ENCODE measurements at regions not wholly inside any gene's neighbourhood (a gene's known extent, or its start where the extent isn't known, plus 50 kb on each side); places are given as distances from the start of the nearest gene placed in this dataset.

DNA sequence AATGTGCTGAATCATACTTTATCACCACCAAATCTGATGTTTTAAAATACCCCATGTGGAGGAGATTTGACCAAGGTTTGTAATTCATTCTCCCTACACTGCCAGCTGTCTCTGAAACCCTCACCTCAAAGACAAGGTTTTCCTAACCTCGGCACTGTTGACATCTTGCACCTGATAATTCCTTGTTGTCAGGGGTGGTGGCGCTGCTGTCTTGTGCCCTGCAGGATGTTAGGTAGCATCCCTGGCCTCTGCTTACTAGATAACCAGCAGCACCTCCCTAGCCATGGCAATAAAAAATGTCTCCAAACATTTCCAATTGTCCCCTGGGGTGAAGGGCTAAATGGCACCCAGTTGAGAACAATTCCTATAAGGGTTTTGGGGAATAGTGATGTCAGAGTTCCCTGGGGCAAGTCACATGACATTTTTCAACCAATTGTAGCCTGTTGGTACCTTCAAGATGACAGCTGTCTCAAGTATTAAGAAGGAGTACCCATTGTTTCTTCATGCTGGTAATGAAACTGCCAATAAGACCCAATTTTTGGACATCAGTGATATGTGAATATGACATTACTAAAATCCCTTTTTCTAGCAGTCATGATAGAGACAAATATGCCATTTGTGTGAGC lies 160.6 kb upstream of the PLCXD3 start:
- Histone ChIP-seq H3K4me3 (no peak overlapping the region), H3K36me3 (no peaks in the 10 kb centered on the region), H3K27ac (no peak overlapping the region), H3K4me1 (no peaks in the 10 kb centered on the region), H3K9me3 (no peaks in the 10 kb centered on the region), H3K27me3 (no peaks in the 10 kb centered on the region)
- WGBS, 2 donors (ENCODE audit: low coverage in 1 of 2), result 50% methylated on average over 1 of the region's 2 CpGs; no CpG with 5 or more reads in 1 of the 2 donors
- ATAC-seq, result no peak
- no peak for TF ChIP-seq EP300 (IDR thresholded peaks at IDR 0.05)
- no peak for TF ChIP-seq POLR2A (IDR thresholded peaks at IDR 0.05)
- TF ChIP-seq, protein P1, sequence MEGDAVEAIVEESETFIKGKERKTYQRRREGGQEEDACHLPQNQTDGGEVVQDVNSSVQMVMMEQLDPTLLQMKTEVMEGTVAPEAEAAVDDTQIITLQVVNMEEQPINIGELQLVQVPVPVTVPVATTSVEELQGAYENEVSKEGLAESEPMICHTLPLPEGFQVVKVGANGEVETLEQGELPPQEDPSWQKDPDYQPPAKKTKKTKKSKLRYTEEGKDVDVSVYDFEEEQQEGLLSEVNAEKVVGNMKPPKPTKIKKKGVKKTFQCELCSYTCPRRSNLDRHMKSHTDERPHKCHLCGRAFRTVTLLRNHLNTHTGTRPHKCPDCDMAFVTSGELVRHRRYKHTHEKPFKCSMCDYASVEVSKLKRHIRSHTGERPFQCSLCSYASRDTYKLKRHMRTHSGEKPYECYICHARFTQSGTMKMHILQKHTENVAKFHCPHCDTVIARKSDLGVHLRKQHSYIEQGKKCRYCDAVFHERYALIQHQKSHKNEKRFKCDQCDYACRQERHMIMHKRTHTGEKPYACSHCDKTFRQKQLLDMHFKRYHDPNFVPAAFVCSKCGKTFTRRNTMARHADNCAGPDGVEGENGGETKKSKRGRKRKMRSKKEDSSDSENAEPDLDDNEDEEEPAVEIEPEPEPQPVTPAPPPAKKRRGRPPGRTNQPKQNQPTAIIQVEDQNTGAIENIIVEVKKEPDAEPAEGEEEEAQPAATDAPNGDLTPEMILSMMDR (IDR thresholded peaks at IDR 0.05), result no peak
- TF ChIP-seq POLR2AphosphoS5 (IDR thresholded peaks at IDR 0.05), result no peak

DNA sequence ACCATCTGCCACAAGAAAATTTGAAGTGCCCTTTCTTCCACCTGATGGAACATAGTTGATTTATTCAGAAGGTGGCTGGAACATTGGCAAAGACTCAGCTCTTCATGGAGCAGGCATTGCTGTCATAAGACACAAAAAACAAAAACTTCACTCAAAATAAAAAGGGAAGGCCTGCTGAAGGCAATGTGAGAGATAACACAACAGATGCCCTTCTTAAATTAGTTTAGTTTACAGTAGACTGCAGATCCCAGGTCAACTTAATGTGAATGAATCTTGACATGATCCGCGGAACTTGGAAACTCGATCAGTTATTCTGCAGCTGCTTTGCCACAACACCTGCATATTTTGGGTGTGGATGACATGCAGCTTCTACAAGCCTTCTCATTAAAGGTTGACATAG lies 159.8 kb upstream of the PLCXD3 start:
- no peaks in the 10 kb centered on the region for H3K27me3 ChIP-seq
- no peak overlapping the region for H3K4me3 ChIP-seq
- no peaks in the 10 kb centered on the region for H3K4me1 ChIP-seq
- TF ChIP-seq EP300 (IDR thresholded peaks at IDR 0.05) (no peak), POLR2AphosphoS5 (IDR thresholded peaks at IDR 0.05) (no peak), POLR2A (IDR thresholded peaks at IDR 0.05) (no peak)
- TF ChIP-seq, protein P1 (IDR thresholded peaks at IDR 0.05), result no peak
- no peak for ATAC-seq
- H3K27ac ChIP-seq, result no peak overlapping the region
- H3K36me3 ChIP-seq, result no peaks in the 10 kb centered on the region
- WGBS, 2 donors (ENCODE audit: low coverage in 1 of 2), result 92 to 93% methylated on average over 3 of the region's 3 CpGs
- no peaks in the 10 kb centered on the region for H3K9me3 ChIP-seq

DNA sequence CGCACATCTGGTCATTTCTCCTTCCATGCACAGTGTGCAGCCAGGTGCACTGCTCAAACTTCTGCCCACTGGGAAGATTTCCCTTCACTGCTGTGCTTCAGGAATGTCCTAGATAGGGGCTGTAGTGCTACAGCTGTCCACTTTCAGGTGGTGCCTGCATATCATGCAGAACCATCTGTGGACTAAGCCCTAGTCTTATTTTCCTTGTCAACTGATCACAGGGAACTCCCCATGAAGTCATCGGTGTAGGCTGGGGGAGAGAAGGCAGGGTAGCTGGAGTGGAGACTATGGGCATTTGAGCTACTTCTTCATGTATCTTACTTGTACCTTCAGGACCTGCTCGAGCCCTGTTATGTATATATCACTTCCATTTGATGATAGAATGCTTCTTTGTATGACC lies 150.9 kb upstream of the PLCXD3 start:
- no peaks in the 10 kb centered on the region for H3K4me1 ChIP-seq
- no peak for ATAC-seq
- H3K27me3 ChIP-seq, result no peaks in the 10 kb centered on the region
- no peaks in the 10 kb centered on the region for H3K36me3 ChIP-seq
- peaks cover 0 to 8% (median 0%) of the 10 kb centered on the region in 3 donors for H3K9me3 ChIP-seq
- no peak overlapping the region for H3K27ac ChIP-seq
- WGBS, 2 donors (ENCODE audit: low coverage in 1 of 2), result 73 to 90% methylated on average over 2 to 3 of the region's 3 CpGs
- TF ChIP-seq, protein P1 (IDR thresholded peaks at IDR 0.05), result no peak
- TF ChIP-seq EP300 (IDR thresholded peaks at IDR 0.05) (no peak), POLR2AphosphoS5 (IDR thresholded peaks at IDR 0.05) (no peak), POLR2A (IDR thresholded peaks at IDR 0.05) (no peak)
- no peak overlapping the region for H3K4me3 ChIP-seq

DNA sequence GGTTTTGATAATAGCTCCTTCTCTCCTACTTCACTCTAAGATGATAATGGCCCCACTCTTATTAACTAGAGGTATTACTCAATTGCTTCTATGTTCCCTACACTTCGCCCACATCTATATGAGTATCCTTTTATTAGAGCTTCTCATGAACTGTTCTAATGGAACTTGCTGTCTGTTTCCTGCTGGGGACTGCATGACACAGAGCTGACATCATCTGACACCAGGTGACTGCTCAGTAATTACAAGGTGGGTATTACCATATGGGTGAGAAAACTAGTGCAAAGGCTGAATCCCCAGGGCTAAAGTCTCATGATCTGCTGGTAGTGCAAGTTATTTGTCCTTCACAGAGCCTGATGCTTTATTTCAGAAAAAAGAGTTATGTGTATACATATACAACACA lies 146.2 kb upstream of the PLCXD3 start:
- TF ChIP-seq, protein P1 (IDR thresholded peaks at IDR 0.05), result no peak
- TF ChIP-seq EP300 (IDR thresholded peaks at IDR 0.05), result no peak
- TF ChIP-seq POLR2A (IDR thresholded peaks at IDR 0.05), result no peak
- no peak for TF ChIP-seq POLR2AphosphoS5 (IDR thresholded peaks at IDR 0.05)

DNA sequence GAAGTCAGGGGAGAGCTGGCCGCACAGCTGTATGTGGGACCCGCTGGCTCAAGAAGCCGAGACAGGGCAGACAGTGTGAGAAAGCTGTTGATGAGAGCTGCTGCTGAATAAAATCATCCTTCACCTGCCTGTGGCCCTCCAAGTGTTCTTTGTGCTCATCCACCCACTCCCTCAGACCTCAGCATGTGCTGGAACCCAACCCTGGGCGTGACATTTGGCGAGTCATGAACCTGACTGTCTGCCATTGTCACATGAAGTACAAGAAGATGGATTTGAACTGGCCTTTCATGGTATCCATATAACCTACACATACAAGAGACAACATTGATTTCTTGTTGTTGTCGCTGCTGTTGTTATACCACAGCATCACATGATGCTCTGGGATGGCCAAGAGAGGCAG lies 139.7 kb upstream of the PLCXD3 start:
- no peaks in the 10 kb centered on the region for H3K36me3 ChIP-seq
- H3K4me3 ChIP-seq, result no peak overlapping the region
- TF ChIP-seq, protein P1 (IDR thresholded peaks at IDR 0.05), result no peak
- no peak for TF ChIP-seq EP300 (IDR thresholded peaks at IDR 0.05)
- TF ChIP-seq POLR2AphosphoS5 (IDR thresholded peaks at IDR 0.05), result no peak
- TF ChIP-seq POLR2A (IDR thresholded peaks at IDR 0.05), result no peak
- H3K9me3 ChIP-seq, result peaks cover 0 to 7% (median 0%) of the 10 kb centered on the region in 3 donors
- H3K27me3 ChIP-seq, result no peaks in the 10 kb centered on the region
- H3K4me1 ChIP-seq, result no peaks in the 10 kb centered on the region
- H3K27ac ChIP-seq, result no peak overlapping the region
- no peak for ATAC-seq
- WGBS, 2 donors (ENCODE audit: low coverage in 1 of 2), result 50 to 83% methylated on average over 2 to 4 of the region's 6 CpGs

More for the DNA sequence above, 146.2 kb upstream of the PLCXD3 start:
- H3K4me3 ChIP-seq, result no peak overlapping the region
- H3K36me3 ChIP-seq, result no peaks in the 10 kb centered on the region
- H3K9me3 ChIP-seq, result peaks cover 0 to 8% (median 0%) of the 10 kb centered on the region in 3 donors
- no peak for ATAC-seq
- H3K4me1 ChIP-seq, result no peaks in the 10 kb centered on the region
- 70 to 100% methylated on average over 1 of the region's 1 CpG for WGBS, 2 donors (ENCODE audit: low coverage in 1 of 2)
- no peaks in the 10 kb centered on the region for H3K27me3 ChIP-seq
- H3K27ac ChIP-seq, result no peak overlapping the region
